ENCODE measurements at regions not wholly inside any gene's neighbourhood (a gene's known extent, or its start where the extent isn't known, plus 50 kb on each side); places are given as distances from the start of the nearest gene placed in this dataset.

GRCh38 chr15:62552444-62552843 lies 387.4 kb upstream of the C2CD4B start:
- TF ChIP-seq CTCF (IDR thresholded peaks at IDR 0.05) (no peak), IRF1 (CRISPR knock-in tag; IDR thresholded peaks at IDR 0.05) (no peak), NR3C1 (CRISPR knock-in tag; conservative IDR thresholded peaks at IDR 0.05; ENCODE audit: low read depth) (no peak), JUN (CRISPR knock-in tag; IDR thresholded peaks at IDR 0.05) (no peak), ZSCAN18 (CRISPR knock-in tag; IDR thresholded peaks at IDR 0.05) (no peak), CBFB (CRISPR knock-in tag; IDR thresholded peaks at IDR 0.05; ENCODE audit: low read depth) (no peak), MAX (CRISPR knock-in tag; IDR thresholded peaks at IDR 0.05) (no peak), ZNF232 (CRISPR knock-in tag; IDR thresholded peaks at IDR 0.05) (no peak), AFF4 (CRISPR knock-in tag; IDR thresholded peaks at IDR 0.05; ENCODE audit: borderline replicate concordance) (no peak), SP1 (CRISPR knock-in tag; conservative IDR thresholded peaks at IDR 0.05) (no peak), SMAD3 (CRISPR knock-in tag; IDR thresholded peaks at IDR 0.05; ENCODE audit: borderline replicate concordance) (no peak), TCF7 (CRISPR knock-in tag; IDR thresholded peaks at IDR 0.05; ENCODE audit: low read depth) (no peak), USF1 (CRISPR knock-in tag; IDR thresholded peaks at IDR 0.05) (no peak)
